K562 (cell line): ENCODE measurements at regions not wholly inside any gene's neighbourhood (a gene's known extent, or its start where the extent isn't known, plus 50 kb on each side); places are given as distances from the start of the nearest gene placed in this dataset.

Source experiments
- MBD2 ChIP-seq: sonication (generic); IDR thresholded peaks from 2 replicates; pipeline ENCODE4 v1.6.1; 2016; ENCODE audit warnings: low read depth, borderline replicate concordance
- REST ChIP-seq, 2 experiments: fragments of 450-650 bp; formaldehyde crosslinking in 1 of 2; IDR thresholded peaks; 2 replicates each; pipeline versions ENCODE4 v1.4.0 to v1.6.1; 2014 to 2020; ENCODE audit warnings: mild to moderate bottlenecking in 2 of 2, borderline replicate concordance in 1 of 2, low read depth in 1 of 2
- RNF2 ChIP-seq: sonication (generic); IDR thresholded peaks from 2 replicates; pipeline ENCODE4 v1.6.1; 2016
- ZNF165 ChIP-seq: fragments of 250-450 bp; sonication (Bioruptor Pico); IDR thresholded peaks from 2 replicates; pipeline ENCODE4 v1.4.0; 2020; ENCODE audit warnings: borderline replicate concordance
- ZNF561 ChIP-seq: fragments of 450-650 bp; formaldehyde crosslinking; conservative IDR thresholded peaks from 2 replicates; pipeline ENCODE4 v1.4.0; 2020; ENCODE audit warnings: mild to moderate bottlenecking, moderate library complexity
- TF ChIP-seq, protein P1 (sequence below): sonication (generic); formaldehyde crosslinking; IDR thresholded peaks from 2 replicates; pipeline ENCODE4 v1.9.0; 2022; ENCODE audit warnings: mild to moderate bottlenecking, missing genetic modification reagents

DNA sequence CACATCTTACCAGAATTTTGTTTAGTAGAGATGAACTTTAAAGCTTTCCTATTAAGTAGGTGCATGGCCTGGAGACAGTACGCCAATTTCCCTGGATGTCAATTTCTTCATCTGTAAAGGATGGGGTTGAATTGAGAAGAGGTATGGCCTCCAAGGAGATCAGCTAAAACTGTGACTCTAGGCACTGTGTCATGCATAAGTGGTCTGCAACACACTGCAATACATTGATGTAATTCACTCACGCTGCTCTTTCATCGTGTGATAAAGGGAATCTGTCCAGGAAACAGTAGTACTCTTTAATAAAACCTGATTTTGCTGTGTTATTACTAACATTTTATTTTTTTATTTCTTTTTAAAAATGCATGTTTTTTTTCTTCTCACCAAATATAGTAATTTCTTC lies 795.8 kb downstream of the DIAPH3 start (continued):
- TF ChIP-seq REST (IDR thresholded peaks at IDR 0.05; ENCODE audit: borderline replicate concordance) = no peak
- no peak for TF ChIP-seq REST (CRISPR knock-in tag; IDR thresholded peaks at IDR 0.05; ENCODE audit: low read depth)
- no peak for TF ChIP-seq RNF2
- TF ChIP-seq, protein P1, sequence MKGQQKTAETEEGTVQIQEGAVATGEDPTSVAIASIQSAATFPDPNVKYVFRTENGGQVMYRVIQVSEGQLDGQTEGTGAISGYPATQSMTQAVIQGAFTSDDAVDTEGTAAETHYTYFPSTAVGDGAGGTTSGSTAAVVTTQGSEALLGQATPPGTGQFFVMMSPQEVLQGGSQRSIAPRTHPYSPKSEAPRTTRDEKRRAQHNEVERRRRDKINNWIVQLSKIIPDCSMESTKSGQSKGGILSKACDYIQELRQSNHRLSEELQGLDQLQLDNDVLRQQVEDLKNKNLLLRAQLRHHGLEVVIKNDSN = no peak
- no peak for TF ChIP-seq ZNF165 (CRISPR knock-in tag)
- no peak for TF ChIP-seq ZNF561 (CRISPR knock-in tag)
- TF ChIP-seq MBD2 = no peak
